ENCODE measurements at regions not wholly inside any gene's neighbourhood (a gene's known extent, or its start where the extent isn't known, plus 50 kb on each side); places are given as distances from the start of the nearest gene placed in this dataset.

GRCh38 chr12:59934486-59934885, 338.7 kb downstream of the SLC16A7 start:
- no peak for DNase-seq

- DNase-seq = no peak
Observed at GRCh38 chr12:59936534-59936933, 340.7 kb downstream of the SLC16A7 start.

- DNase-seq = no peak
Observed at GRCh38 chr12:59937148-59937547, 341.3 kb downstream of the SLC16A7 start.

GRCh38 chr12:59938190-59938962, 342.5 kb downstream of the SLC16A7 start:
- no peak for DNase-seq

GRCh38 chr12:59940631-59941342, 345.0 kb downstream of the SLC16A7 start:
- DNase-seq = no peak

GRCh38 chr12:59941461-59941860, 345.6 kb downstream of the SLC16A7 start:
- DNase-seq = no peak

- DNase-seq = no peak
Observed at GRCh38 chr12:59944177-59944576, 348.3 kb downstream of the SLC16A7 start.

GRCh38 chr12:59946635-59947034, 350.8 kb downstream of the SLC16A7 start:
- DNase-seq = no peak

GRCh38 chr12:59963546-59963945, 367.7 kb downstream of the SLC16A7 start:
- no peak for DNase-seq

GRCh38 chr12:59972905-59973304, 377.1 kb downstream of the SLC16A7 start:
- DNase-seq = no peak

- no peak for DNase-seq
Observed at GRCh38 chr12:59973515-59973914, 377.7 kb downstream of the SLC16A7 start.

- DNase-seq = no peak
Observed at GRCh38 chr12:59977779-59978178, 381.9 kb downstream of the SLC16A7 start.

- DNase-seq = no peak
Observed at GRCh38 chr12:59980476-59980875, 384.6 kb downstream of the SLC16A7 start.

GRCh38 chr12:59999291-59999690, 403.5 kb downstream of the SLC16A7 start:
- DNase-seq = no peak

GRCh38 chr12:60010486-60010885, 414.7 kb downstream of the SLC16A7 start:
- no peak for DNase-seq

GRCh38 chr12:60012659-60013058, 416.8 kb downstream of the SLC16A7 start:
- DNase-seq = no peak

GRCh38 chr12:60014436-60014835, 418.6 kb downstream of the SLC16A7 start:
- DNase-seq = no peak

GRCh38 chr12:60020068-60020467, 424.2 kb downstream of the SLC16A7 start:
- DNase-seq = no peak

GRCh38 chr12:60021235-60021634, 425.4 kb downstream of the SLC16A7 start:
- no peak for DNase-seq

- DNase-seq = no peak
Observed at GRCh38 chr12:60027266-60027665, 431.4 kb downstream of the SLC16A7 start.

- DNase-seq = no peak
Observed at GRCh38 chr12:60034147-60034546, 438.3 kb downstream of the SLC16A7 start.

- no peak for DNase-seq
Observed at GRCh38 chr12:60035835-60036234, 440.0 kb downstream of the SLC16A7 start.

GRCh38 chr12:60042835-60043234, 447.0 kb downstream of the SLC16A7 start:
- no peak for DNase-seq

GRCh38 chr12:60043236-60043635, 447.4 kb downstream of the SLC16A7 start:
- no peak for DNase-seq

GRCh38 chr12:60052483-60052882, 456.7 kb downstream of the SLC16A7 start:
- no peak for DNase-seq

Measured in CD4-positive, alpha-beta T cell treated with Interleukin-10 for 1 hour (primary cell).